C4-2B (cell line): ENCODE measurements at regions not wholly inside any gene's neighbourhood (a gene's known extent, or its start where the extent isn't known, plus 50 kb on each side); places are given as distances from the start of the nearest gene placed in this dataset.

Source experiments
- ZFX ChIP-seq: fragments of 450-650 bp; IDR thresholded peaks from 2 replicates; pipeline ENCODE4 v1.6.1; 2017
- TF ChIP-seq, protein P1 (sequence below): fragments of 450-650 bp; conservative IDR thresholded peaks from 2 replicates; pipeline ENCODE4 v1.5.1; 2017; ENCODE audit warnings: mild to moderate bottlenecking

DNA sequence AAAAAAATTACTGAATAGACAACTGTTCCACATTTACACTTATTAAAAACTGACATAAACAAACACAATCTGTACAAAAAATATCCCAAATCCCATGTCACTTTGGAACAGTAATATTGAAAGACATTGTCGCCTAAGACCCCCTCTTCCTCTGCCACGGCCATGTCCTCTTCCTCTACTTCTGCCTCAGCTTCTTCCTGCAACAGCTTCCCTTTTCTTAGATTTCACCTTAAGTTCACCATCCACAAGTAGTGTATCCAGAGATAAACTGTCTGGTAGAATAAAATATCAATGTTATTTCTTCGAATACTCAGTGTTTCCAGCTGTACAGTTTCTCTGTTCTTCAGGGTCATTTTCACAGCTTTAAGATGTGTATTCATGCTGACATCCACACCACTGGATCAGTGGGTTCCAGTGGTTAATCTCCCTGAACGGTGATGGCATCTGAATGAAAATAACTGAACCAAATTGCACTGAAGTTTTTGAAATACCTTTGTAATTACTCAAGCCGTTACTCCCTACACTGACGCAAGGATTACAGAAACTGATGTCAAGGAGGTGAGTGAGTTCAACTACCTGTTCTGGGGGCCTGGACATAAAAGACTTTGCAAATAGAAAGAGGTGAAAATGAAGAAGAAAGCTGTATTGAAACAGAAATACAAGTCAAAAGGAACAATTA lies 208.5 kb downstream of the C12orf50 start:
- TF ChIP-seq, protein P1, sequence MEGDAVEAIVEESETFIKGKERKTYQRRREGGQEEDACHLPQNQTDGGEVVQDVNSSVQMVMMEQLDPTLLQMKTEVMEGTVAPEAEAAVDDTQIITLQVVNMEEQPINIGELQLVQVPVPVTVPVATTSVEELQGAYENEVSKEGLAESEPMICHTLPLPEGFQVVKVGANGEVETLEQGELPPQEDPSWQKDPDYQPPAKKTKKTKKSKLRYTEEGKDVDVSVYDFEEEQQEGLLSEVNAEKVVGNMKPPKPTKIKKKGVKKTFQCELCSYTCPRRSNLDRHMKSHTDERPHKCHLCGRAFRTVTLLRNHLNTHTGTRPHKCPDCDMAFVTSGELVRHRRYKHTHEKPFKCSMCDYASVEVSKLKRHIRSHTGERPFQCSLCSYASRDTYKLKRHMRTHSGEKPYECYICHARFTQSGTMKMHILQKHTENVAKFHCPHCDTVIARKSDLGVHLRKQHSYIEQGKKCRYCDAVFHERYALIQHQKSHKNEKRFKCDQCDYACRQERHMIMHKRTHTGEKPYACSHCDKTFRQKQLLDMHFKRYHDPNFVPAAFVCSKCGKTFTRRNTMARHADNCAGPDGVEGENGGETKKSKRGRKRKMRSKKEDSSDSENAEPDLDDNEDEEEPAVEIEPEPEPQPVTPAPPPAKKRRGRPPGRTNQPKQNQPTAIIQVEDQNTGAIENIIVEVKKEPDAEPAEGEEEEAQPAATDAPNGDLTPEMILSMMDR: no peak
- no peak for TF ChIP-seq ZFX
